GM12874 (cell line): ENCODE measurements at regions not wholly inside any gene's neighbourhood (a gene's known extent, or its start where the extent isn't known, plus 50 kb on each side); places are given as distances from the start of the nearest gene placed in this dataset.

Experiments used
- TF ChIP-seq, protein P1 (sequence below): IDR thresholded peaks from 2 replicates; pipeline ENCODE4 v1.5.1; 2011; ENCODE audit warnings: low read depth, mild to moderate bottlenecking, control low read depth, low read length, moderate library complexity; ENCODE audit not compliant: insufficient read depth

GRCh38 chr6:126773112-126773805 is 345.2 kb upstream of the RSPO3 start:
- TF ChIP-seq, protein P1, sequence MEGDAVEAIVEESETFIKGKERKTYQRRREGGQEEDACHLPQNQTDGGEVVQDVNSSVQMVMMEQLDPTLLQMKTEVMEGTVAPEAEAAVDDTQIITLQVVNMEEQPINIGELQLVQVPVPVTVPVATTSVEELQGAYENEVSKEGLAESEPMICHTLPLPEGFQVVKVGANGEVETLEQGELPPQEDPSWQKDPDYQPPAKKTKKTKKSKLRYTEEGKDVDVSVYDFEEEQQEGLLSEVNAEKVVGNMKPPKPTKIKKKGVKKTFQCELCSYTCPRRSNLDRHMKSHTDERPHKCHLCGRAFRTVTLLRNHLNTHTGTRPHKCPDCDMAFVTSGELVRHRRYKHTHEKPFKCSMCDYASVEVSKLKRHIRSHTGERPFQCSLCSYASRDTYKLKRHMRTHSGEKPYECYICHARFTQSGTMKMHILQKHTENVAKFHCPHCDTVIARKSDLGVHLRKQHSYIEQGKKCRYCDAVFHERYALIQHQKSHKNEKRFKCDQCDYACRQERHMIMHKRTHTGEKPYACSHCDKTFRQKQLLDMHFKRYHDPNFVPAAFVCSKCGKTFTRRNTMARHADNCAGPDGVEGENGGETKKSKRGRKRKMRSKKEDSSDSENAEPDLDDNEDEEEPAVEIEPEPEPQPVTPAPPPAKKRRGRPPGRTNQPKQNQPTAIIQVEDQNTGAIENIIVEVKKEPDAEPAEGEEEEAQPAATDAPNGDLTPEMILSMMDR = no peak

- TF ChIP-seq, protein P1 = no peak
These were observed 339.1 kb upstream of the RSPO3 start for GRCh38 chr6:126779331-126779730.

DNA sequence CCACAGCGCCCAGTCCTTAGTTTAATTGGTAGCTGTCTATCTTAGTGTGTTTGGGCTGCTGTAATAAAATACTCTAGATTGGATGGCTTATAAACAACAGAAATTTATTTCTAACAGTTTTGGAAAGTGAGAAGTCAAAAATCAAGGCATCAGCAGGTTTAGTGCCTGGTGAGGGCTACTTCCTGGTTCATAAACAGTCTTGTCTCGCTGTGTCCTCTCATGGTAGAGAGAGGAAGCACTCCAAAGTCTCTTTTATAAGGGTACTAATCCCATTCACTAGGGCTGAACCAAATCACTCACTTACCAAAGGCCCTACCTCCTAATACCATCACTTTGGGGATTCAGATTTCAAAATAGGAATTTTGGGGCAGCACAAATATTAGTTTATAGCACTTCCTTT is 336.9 kb upstream of the RSPO3 start:
- TF ChIP-seq, protein P1 = no peak

DNA sequence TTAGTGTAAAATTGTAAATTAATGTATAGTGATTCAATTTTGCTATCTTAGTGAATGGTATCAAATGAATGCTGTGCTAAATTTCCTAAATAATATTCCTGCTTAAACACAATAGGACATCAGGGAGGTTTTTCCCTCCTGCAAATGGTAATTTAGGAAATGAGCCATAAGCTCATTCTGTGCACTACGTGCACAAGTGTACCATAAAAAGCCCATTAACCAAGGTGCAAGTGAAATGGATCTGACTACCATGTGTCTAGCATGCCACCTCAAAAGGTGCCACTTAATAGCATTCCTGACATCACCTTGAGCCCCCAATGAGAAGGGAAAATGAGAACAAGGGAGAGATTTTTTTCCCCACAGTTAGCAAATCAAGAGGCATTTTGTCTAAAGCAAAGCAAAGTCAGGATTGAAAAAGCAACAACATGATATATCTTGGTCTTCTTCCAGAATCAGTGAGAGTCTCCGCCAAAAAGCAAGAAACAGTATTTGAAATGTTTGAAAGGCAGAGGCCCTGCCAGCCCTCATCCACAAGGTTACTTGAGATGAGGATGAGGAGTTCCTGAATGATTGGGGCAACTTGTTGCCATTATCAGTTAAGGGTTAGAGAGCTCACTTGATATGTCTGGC is 334.2 kb upstream of the RSPO3 start:
- TF ChIP-seq, protein P1 = no peak

DNA sequence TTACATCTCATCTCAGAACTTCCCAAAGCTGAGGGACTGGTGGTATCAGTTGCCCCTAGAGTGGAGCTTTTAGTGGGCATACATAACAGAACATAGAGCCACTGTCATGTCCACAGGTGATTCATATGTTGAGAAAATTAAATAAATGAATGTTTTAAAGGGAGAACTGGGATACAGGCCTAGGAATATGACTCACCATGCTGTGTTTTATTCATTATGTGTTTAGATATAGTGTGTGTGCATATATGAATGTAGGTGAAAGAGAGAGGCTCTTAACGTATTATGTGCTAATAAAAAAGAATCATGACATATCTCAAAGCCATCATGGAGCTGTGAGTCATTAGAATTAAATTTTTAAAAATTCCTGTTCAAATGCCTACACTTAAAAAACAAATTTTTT is 332.2 kb upstream of the RSPO3 start:
- TF ChIP-seq, protein P1 = no peak

DNA sequence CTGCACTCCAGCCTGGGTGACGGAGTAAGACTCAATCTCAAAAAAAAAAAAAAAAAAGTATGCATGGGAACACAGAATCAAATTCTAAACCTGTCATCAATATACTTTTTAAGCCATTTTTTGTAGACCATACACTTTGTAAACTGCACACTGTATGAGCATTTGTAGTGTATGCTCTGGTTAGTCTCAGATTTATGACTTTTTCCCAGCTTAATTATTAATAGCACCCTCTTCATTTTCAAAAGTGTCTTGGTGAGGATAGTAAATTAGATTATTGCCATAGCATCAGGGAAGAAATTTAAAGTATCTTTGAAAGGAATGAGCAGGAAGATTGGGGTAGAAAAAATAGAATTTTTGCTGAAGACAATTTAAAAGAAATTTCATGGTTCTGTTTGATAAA is 330.8 kb upstream of the RSPO3 start:
- TF ChIP-seq, protein P1 = no peak

GRCh38 chr6:126788861-126789365 is 329.6 kb upstream of the RSPO3 start:
- TF ChIP-seq, protein P1 = no peak
